NAMALWA (cell line): ENCODE measurements at regions not wholly inside any gene's neighbourhood (a gene's known extent, or its start where the extent isn't known, plus 50 kb on each side); places are given as distances from the start of the nearest gene placed in this dataset.
A peak's percentile ranks its signal among the peaks of the same experiment; 100 is the strongest.
"Not testable (repeated sequence)": the region's sequence is repeated elsewhere in the genome, so short reads cannot be mapped to it uniquely, and the experiment has no call there.

Experiments
- DNase-seq: peaks from one replicate; pipeline ENCODE4 v3.0.0-alpha.2; 2015; ENCODE audit warnings: low spot score

DNA sequence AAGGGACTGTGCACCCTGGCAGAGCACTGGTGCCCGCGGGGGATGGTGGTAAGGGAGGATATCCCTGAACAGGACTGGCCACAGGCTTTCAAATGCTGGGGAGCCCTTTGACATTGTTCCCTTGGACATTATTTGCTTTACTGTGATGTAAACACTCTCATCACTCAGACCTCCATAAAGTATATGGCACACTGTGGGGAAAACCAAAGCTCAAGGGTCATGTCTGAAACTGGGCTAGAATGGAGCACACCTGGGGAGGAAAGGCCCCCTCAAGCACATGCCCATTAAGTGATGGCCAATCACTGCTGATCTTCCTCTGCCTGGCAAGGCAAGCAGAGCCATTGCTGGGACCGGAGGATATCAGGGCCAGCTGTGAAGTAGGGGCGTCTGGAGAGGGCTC is 60.9 kb upstream of the TENM4 start:
- no peak for DNase-seq

GRCh38 chr11:79499929-79500328 is 59.1 kb upstream of the TENM4 start:
- not testable (repeated sequence) for DNase-seq

- DNase-seq = no peak
Observed at GRCh38 chr11:79498667-79499066, 57.8 kb upstream of the TENM4 start.

DNA sequence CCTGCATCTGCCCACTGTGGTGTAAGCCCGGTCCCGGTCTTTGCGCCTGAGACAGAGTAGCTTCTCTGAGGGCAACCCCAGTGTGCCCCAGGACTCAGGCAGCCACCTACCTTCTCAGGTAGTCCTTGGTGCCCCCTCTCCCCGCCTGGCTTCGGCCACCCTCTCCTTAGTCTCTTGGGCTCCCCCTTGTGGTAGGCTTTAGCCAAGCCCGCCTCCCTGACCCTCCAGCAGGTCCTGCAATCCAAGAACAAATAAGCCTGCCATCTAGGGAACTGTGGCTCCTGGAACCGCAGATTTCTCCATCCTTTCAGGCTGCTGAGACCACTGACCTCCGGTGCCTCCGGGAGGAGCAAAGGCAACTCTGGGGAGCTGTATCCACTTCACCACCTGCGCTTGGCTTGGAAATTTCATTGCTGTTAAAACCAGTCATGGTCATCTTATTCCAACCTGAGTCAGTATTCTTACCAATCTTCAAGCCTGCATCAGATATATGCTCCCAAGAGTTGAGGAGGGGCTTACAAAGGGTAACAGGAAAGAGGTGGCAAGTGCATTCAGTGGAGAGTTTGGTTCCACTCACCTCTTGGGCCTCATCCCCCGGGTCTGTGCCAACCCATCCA is 52.8 kb upstream of the TENM4 start:
- peak; percentile 64 for DNase-seq

DNA sequence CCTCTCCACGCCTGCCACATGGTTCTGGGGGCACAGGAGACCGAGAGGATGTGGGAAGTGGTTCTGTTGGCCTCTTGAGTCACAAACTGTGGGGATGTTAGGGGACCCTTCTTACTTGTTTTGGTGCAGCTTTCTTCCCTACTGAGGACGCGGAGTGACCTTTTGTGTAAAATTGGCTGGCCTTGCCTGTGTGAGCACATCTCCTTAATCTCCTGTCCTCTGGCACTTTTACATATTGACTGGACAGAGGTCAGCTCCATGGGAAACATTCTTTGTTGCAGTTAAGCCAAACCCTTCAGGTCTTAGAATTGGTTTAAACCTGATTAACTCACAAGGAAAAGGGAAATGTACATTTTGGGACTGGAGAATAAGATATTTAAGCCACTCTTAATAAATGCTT is 51.2 kb upstream of the TENM4 start:
- DNase-seq = no peak
